Right ventricle myocardium inferior (tissue), 1 donor: ENCODE measurements at regions not wholly inside any gene's neighbourhood (a gene's known extent, or its start where the extent isn't known, plus 50 kb on each side); places are given as distances from the start of the nearest gene placed in this dataset.

Experiments used
- ATAC-seq: fragments of 200-7000 bp; cut with Tn5 transposase; one replicate; pipeline ENCODE4 v1.9.1; 2020; ENCODE audit warnings: mild to moderate bottlenecking, moderate library complexity
- DNase-seq: peaks from one replicate; pipeline ENCODE4 v3.0.0; 2021; ENCODE audit errors: missing footprints
- intact Hi-C: fragments of 100-400 bp; cut with DNase I; formaldehyde crosslinking; loops from one replicate; pipeline ENCODE4 v1.11.0; 2022
- donor health status: DM: no; HTN: yes; CAD: no; lungs with severe emphysema.

GRCh38 chr15:61687124-61687523 is 373.1 kb downstream of the VPS13C start:
- ATAC-seq (no peak), DNase-seq (no peak)
- intact Hi-C loops: no loop called here

GRCh38 chr15:61685971-61686370 is 374.3 kb downstream of the VPS13C start:
- DNase-seq (no peak), ATAC-seq (no peak)
- intact Hi-C loops: no loop called here

GRCh38 chr15:61685534-61685933 is 374.7 kb downstream of the VPS13C start:
- intact Hi-C loops: no loop called here
- ATAC-seq (no peak), DNase-seq (no peak)

- DNase-seq (no peak), ATAC-seq (no peak)
- intact Hi-C loops: no loop called here
Observed at GRCh38 chr15:61684749-61685467, 375.3 kb downstream of the VPS13C start.

- DNase-seq: no peak
- no peak for ATAC-seq
- intact Hi-C loops: no loop called here
Observed at GRCh38 chr15:61682891-61683735, 377.1 kb downstream of the VPS13C start.

GRCh38 chr15:61681676-61682075 is 378.6 kb downstream of the VPS13C start:
- no peak for ATAC-seq
- no peak for DNase-seq
- intact Hi-C loops: no loop called here

- ATAC-seq: no peak
- DNase-seq: no peak
- intact Hi-C loops: no loop called here
Observed at GRCh38 chr15:61681038-61681418, 379.2 kb downstream of the VPS13C start.

- intact Hi-C loops: no loop called here
- DNase-seq (no peak), ATAC-seq (no peak)
Observed at GRCh38 chr15:61680260-61681037, 379.8 kb downstream of the VPS13C start.

GRCh38 chr15:61671736-61672135 is 388.5 kb downstream of the VPS13C start:
- intact Hi-C loops: no loop called here
- ATAC-seq: peak; percentile 69
- no peak for DNase-seq

- ATAC-seq (peak; percentile 52), DNase-seq (no peak)
- intact Hi-C loops: no loop called here
Observed at GRCh38 chr15:61668444-61668843, 391.8 kb downstream of the VPS13C start.

- DNase-seq (no peak), ATAC-seq (peak; percentile 71)
- intact Hi-C loops: no loop called here
Observed at GRCh38 chr15:61661791-61662190, 398.5 kb downstream of the VPS13C start.

GRCh38 chr15:61660579-61660978 is 399.7 kb downstream of the VPS13C start:
- no peak for ATAC-seq
- intact Hi-C loops: no loop called here
- no peak for DNase-seq

GRCh38 chr15:61659566-61660190 is 400.6 kb downstream of the VPS13C start:
- intact Hi-C loops: no loop called here
- ATAC-seq (no peak), DNase-seq (no peak)

GRCh38 chr15:61657461-61657860 is 402.8 kb downstream of the VPS13C start:
- intact Hi-C loops: no loop called here
- DNase-seq: no peak
- no peak for ATAC-seq

- ATAC-seq (no peak), DNase-seq (no peak)
Observed at GRCh38 chr15:61656391-61656790, 403.9 kb downstream of the VPS13C start.

GRCh38 chr15:61655881-61656280 is 404.4 kb downstream of the VPS13C start:
- intact Hi-C loops: no loop called here
- ATAC-seq: no peak

More at GRCh38 chr15:61656391-61656790, 403.9 kb downstream of the VPS13C start:
- intact Hi-C loops: no loop called here

GRCh38 chr15:61654918-61655317 is 405.3 kb downstream of the VPS13C start:
- ATAC-seq: peak; percentile 58
- peak; percentile 66 for DNase-seq
- intact Hi-C loops: no loop called here

More at GRCh38 chr15:61655881-61656280, 404.4 kb downstream of the VPS13C start:
- no peak for DNase-seq

- no peak for DNase-seq
- no peak for ATAC-seq
- intact Hi-C loops: no loop called here
Observed at GRCh38 chr15:61654002-61654740, 406.1 kb downstream of the VPS13C start.
